ENCODE measurements at regions not wholly inside any gene's neighbourhood (a gene's known extent, or its start where the extent isn't known, plus 50 kb on each side); places are given as distances from the start of the nearest gene placed in this dataset.
"Not testable (repeated sequence)": the region's sequence is repeated elsewhere in the genome, so short reads cannot be mapped to it uniquely, and the experiment has no call there.

- intact Hi-C loops (cut with DNase I) = no loop called here
- no peak for TF ChIP-seq CTCF (IDR thresholded peaks at IDR 0.05)
- DNase-seq (no peak), ATAC-seq (no peak)
- Histone ChIP-seq H3K27ac (no peak overlapping the region), H3K4me3 (no peak overlapping the region), H3K27me3 (ENCODE audit: low read depth) (no peaks in the 10 kb centered on the region), H3K4me1 (no peaks in the 10 kb centered on the region), H3K36me3 (no peaks in the 10 kb centered on the region), H3K9me3 (no peaks in the 10 kb centered on the region)
These were observed 151.9 kb downstream of the CRLF2 start for GRCh38 chrX:1060562-1060960.

GRCh38 chrX:1059576-1060561, 152.6 kb downstream of the CRLF2 start:
- DNase-seq (no peak), ATAC-seq (no peak)
- intact Hi-C loops (cut with DNase I) = no loop called here
- no peak for TF ChIP-seq CTCF (IDR thresholded peaks at IDR 0.05)
- Histone ChIP-seq H3K27me3 (ENCODE audit: low read depth) (no peaks in the 10 kb centered on the region), H3K4me3 (no peak overlapping the region), H3K27ac (no peak overlapping the region), H3K36me3 (no peaks in the 10 kb centered on the region), H3K9me3 (no peaks in the 10 kb centered on the region), H3K4me1 (no peaks in the 10 kb centered on the region)

- H3K27me3 ChIP-seq (ENCODE audit: low read depth); H3K27ac ChIP-seq; ATAC-seq; DNase-seq; H3K4me1 ChIP-seq; intact Hi-C loops (cut with DNase I); H3K36me3 ChIP-seq; H3K4me3 ChIP-seq: not testable (repeated sequence)
- H3K9me3 ChIP-seq = peaks cover 28% of the 10 kb centered on the region
These were observed 158.8 kb downstream of the CRLF2 start for GRCh38 chrX:1053600-1053999.

- DNase-seq = no peak
- Histone ChIP-seq H3K9me3 (peaks cover 28% of the 10 kb centered on the region), H3K27ac (no peak overlapping the region), H3K36me3 (no peaks in the 10 kb centered on the region), H3K4me3 (no peak overlapping the region), H3K27me3 (ENCODE audit: low read depth) (no peaks in the 10 kb centered on the region), H3K4me1 (no peaks in the 10 kb centered on the region)
- intact Hi-C loops (cut with DNase I) = no loop called here
- no peak for ATAC-seq
- TF ChIP-seq CTCF (IDR thresholded peaks at IDR 0.05) = no peak
These were observed 159.4 kb downstream of the CRLF2 start for GRCh38 chrX:1053072-1053471.

GRCh38 chrX:1052021-1052420, 160.4 kb downstream of the CRLF2 start:
- H3K36me3 ChIP-seq = no peaks in the 10 kb centered on the region

More at GRCh38 chrX:1052021-1052420, 160.4 kb downstream of the CRLF2 start:
- TF ChIP-seq CTCF (IDR thresholded peaks at IDR 0.05) = no peak
- ATAC-seq (no peak), DNase-seq (no peak)
- Histone ChIP-seq H3K9me3 (peaks cover 28% of the 10 kb centered on the region), H3K4me1 (no peaks in the 10 kb centered on the region), H3K4me3 (no peak overlapping the region), H3K27ac (no peak overlapping the region), H3K27me3 (ENCODE audit: low read depth) (no peaks in the 10 kb centered on the region)
- intact Hi-C loops (cut with DNase I) = no loop called here
